Natural killer cell (primary cell): ENCODE measurements at regions not wholly inside any gene's neighbourhood (a gene's known extent, or its start where the extent isn't known, plus 50 kb on each side); places are given as distances from the start of the nearest gene placed in this dataset.

ENCODE experiments used
- ATAC-seq, 3 donors: fragments of 150-1000 bp in 2 of 3; fragments of 200-7000 bp in 1 of 3; cut with Tn5 transposase; 1 replicate in 1 of 3; 2 replicates in 2 of 3; pipeline ENCODE4 v1.10.0; 2021; ENCODE audit warnings: mild to moderate bottlenecking in 2 of 3, moderate library complexity in 2 of 3
- DNase-seq, 2 donors: peaks; one replicate each; pipeline versions ENCODE4 v3.0.0 to v3.0.0-alpha.2; 2013 to 2021; ENCODE audit warnings: mixed read lengths in 1 of 2
- H3K27ac ChIP-seq: one replicate; pipeline ENCODE4 v1.5.1; 2013; ENCODE audit warnings: mild to moderate bottlenecking, low read length
- H3K27me3 ChIP-seq: one replicate; pipeline ENCODE4 v1.6.1; 2013; ENCODE audit warnings: low read length; ENCODE audit not compliant: control insufficient read depth, insufficient read depth
- H3K36me3 ChIP-seq: one replicate; pipeline ENCODE4 v1.6.1; 2013; ENCODE audit warnings: low read length; ENCODE audit not compliant: control insufficient read depth, insufficient read depth
- H3K4me1 ChIP-seq: one replicate; pipeline ENCODE4 v1.6.1; 2013; ENCODE audit warnings: low read length; ENCODE audit not compliant: control insufficient read depth, insufficient read depth
- H3K4me3 ChIP-seq: one replicate; pipeline ENCODE4 v1.5.1; 2013; ENCODE audit warnings: low read length
- H3K9me3 ChIP-seq: one replicate; pipeline ENCODE4 v1.6.1; 2013; ENCODE audit warnings: low read length; ENCODE audit not compliant: control insufficient read depth, insufficient read depth
- H3K27ac Mint-ChIP-seq, 2 donors: one replicate each; pipeline ENCODE4 v1.8.0; 2022; ENCODE audit warnings: mild to moderate bottlenecking in 2 of 2, mixed read lengths in 2 of 2, moderate library complexity in 1 of 2
- H3K27me3 Mint-ChIP-seq, 2 donors: one replicate each; pipeline ENCODE4 v1.8.0; 2022; ENCODE audit warnings: low read depth in 2 of 2, mixed read lengths in 2 of 2
- H3K36me3 Mint-ChIP-seq: one replicate; pipeline ENCODE4 v1.8.0; 2022; ENCODE audit warnings: mixed read lengths
- H3K4me1 Mint-ChIP-seq, 2 donors: one replicate each; pipeline ENCODE4 v1.8.0; 2022; ENCODE audit warnings: mixed read lengths in 2 of 2
- H3K4me3 Mint-ChIP-seq: one replicate; pipeline ENCODE4 v1.8.0; 2022; ENCODE audit warnings: mild to moderate bottlenecking, moderate library complexity, mixed read lengths
- H3K9me3 Mint-ChIP-seq, 2 donors: one replicate each; pipeline ENCODE4 v1.8.0; 2022; ENCODE audit warnings: mixed read lengths in 2 of 2
- CTCF ChIP-seq: fragments of 200-600 bp; IDR thresholded peaks from one replicate; pipeline ENCODE4 v1.8.0; 2022; ENCODE audit warnings: antibody characterized with exemption
- WGBS: methylation state at CpG from one replicate; pipeline ENCODE4 v1.1.7; 2013; ENCODE audit warnings: missing lambda C conversion rate; ENCODE audit not compliant: insufficient coverage; 5-methylcytosine and 5-hydroxymethylcytosine counted together
- intact Hi-C: fragments of 100-400 bp; cut with micrococcal nuclease; formaldehyde crosslinking; loops from one replicate; pipeline ENCODE4 v1.14.2; 2022

- WGBS = 100% methylated on average over 1 of the region's 3 CpGs
- ATAC-seq = no peak
- H3K9me3 Mint-ChIP-seq = peaks cover 13 to 14% of the 10 kb centered on the region in 2 donors
- H3K27ac Mint-ChIP-seq = no peak overlapping the region
- Histone ChIP-seq H3K36me3 (no peaks in the 10 kb centered on the region), H3K4me3 (no peak overlapping the region), H3K27ac (no peak overlapping the region), H3K4me1 (no peaks in the 10 kb centered on the region), H3K27me3 (no peaks in the 10 kb centered on the region), H3K9me3 (no peaks in the 10 kb centered on the region)
- no peaks in the 10 kb centered on the region for H3K27me3 Mint-ChIP-seq
- TF ChIP-seq CTCF = no peak
- H3K36me3 Mint-ChIP-seq = no peaks in the 10 kb centered on the region
- H3K4me3 Mint-ChIP-seq = no peak overlapping the region
- no peaks in the 10 kb centered on the region for H3K4me1 Mint-ChIP-seq
- DNase-seq = no peak
- intact Hi-C loops = loop anchor here (5.0 kb wide), 1 partner anchor 50 kb away; no protein-coding TSS in a partner anchor
These were observed 419.9 kb downstream of the BTBD3 start for GRCh38 chr20:12337601-12338000.

- no peak for TF ChIP-seq CTCF
- no peak overlapping the region for H3K4me3 Mint-ChIP-seq
- no peaks in the 10 kb centered on the region for H3K27me3 ChIP-seq
- H3K9me3 ChIP-seq = no peaks in the 10 kb centered on the region
- H3K4me1 Mint-ChIP-seq = no peaks in the 10 kb centered on the region
- no peak overlapping the region for H3K4me3 ChIP-seq
- WGBS = 86% methylated on average over 1 of the region's 2 CpGs
- ATAC-seq (no peak), DNase-seq (no peak)
- intact Hi-C loops = no loop called here
- no peak overlapping the region for H3K27ac ChIP-seq
- no peak overlapping the region for H3K27ac Mint-ChIP-seq
- no peaks in the 10 kb centered on the region for H3K36me3 ChIP-seq
- peaks cover 13 to 16% of the 10 kb centered on the region in 2 donors for H3K9me3 Mint-ChIP-seq
- H3K36me3 Mint-ChIP-seq = no peaks in the 10 kb centered on the region
- H3K4me1 ChIP-seq = no peaks in the 10 kb centered on the region
- no peaks in the 10 kb centered on the region for H3K27me3 Mint-ChIP-seq
These were observed 428.3 kb downstream of the BTBD3 start for GRCh38 chr20:12345978-12346377.

GRCh38 chr20:12353842-12354241 lies 436.1 kb downstream of the BTBD3 start:
- no peak overlapping the region for H3K4me3 Mint-ChIP-seq
- H3K4me1 Mint-ChIP-seq = no peaks in the 10 kb centered on the region

More at GRCh38 chr20:12353842-12354241, 436.1 kb downstream of the BTBD3 start:
- Mint-ChIP-seq H3K27ac (no peak overlapping the region), H3K9me3 (peaks cover 8 to 14% of the 10 kb centered on the region in 2 donors), H3K36me3 (no peaks in the 10 kb centered on the region), H3K27me3 (no peaks in the 10 kb centered on the region)
- no CpG with 5 or more reads among the region's 2 CpGs for WGBS
- DNase-seq = no peak
- no peak for TF ChIP-seq CTCF
- H3K4me1 ChIP-seq = no peaks in the 10 kb centered on the region
- H3K27ac ChIP-seq = no peak overlapping the region
- intact Hi-C loops = no loop called here
- ATAC-seq = no peak
- no peak overlapping the region for H3K4me3 ChIP-seq
- no peaks in the 10 kb centered on the region for H3K36me3 ChIP-seq
- H3K27me3 ChIP-seq = no peaks in the 10 kb centered on the region
- peaks cover 10% of the 10 kb centered on the region for H3K9me3 ChIP-seq
